ENCODE measurements at regions not wholly inside any gene's neighbourhood (a gene's known extent, or its start where the extent isn't known, plus 50 kb on each side); places are given as distances from the start of the nearest gene placed in this dataset.

- H3K4me3 ChIP-seq: no peak overlapping the region
- no peak overlapping the region for H3K27ac ChIP-seq
- 62% methylated on average over 10 of the region's 10 CpGs for WGBS, 2 donors
- H3K9me3 ChIP-seq: no peaks in the 10 kb centered on the region
- no peaks in the 10 kb centered on the region for H3K4me1 ChIP-seq
- H3K36me3 ChIP-seq: no peaks in the 10 kb centered on the region
- intact Hi-C loops (cut with DNase I): no loop called here
- H3K27me3 ChIP-seq: no peaks in the 10 kb centered on the region
- TF ChIP-seq POLR2A (IDR thresholded peaks at IDR 0.05): no peak
- TF ChIP-seq CTCF (IDR thresholded peaks at IDR 0.05): no peak
- DNase-seq: no peak
These were observed 1375.1 kb upstream of the ALCAM start for GRCh38 chr3:103991461-103992115.

- Histone ChIP-seq H3K27ac (no peak overlapping the region), H3K27me3 (no peaks in the 10 kb centered on the region), H3K9me3 (no peaks in the 10 kb centered on the region), H3K4me1 (no peaks in the 10 kb centered on the region), H3K4me3 (no peak overlapping the region), H3K36me3 (no peaks in the 10 kb centered on the region)
- DNase-seq: no peak
- intact Hi-C loops (cut with DNase I): no loop called here
- WGBS, 2 donors: 69 to 74% methylated on average over 4 to 5 of the region's 5 CpGs
- no peak for TF ChIP-seq CTCF (IDR thresholded peaks at IDR 0.05)
- TF ChIP-seq POLR2A (IDR thresholded peaks at IDR 0.05): no peak
These were observed 1374.2 kb upstream of the ALCAM start for GRCh38 chr3:103992469-103992868.

GRCh38 chr3:104004956-104005355, 1361.8 kb upstream of the ALCAM start:
- Histone ChIP-seq H3K27me3 (no peaks in the 10 kb centered on the region), H3K9me3 (no peaks in the 10 kb centered on the region), H3K4me3 (no peak overlapping the region), H3K4me1 (no peaks in the 10 kb centered on the region), H3K27ac (no peak overlapping the region), H3K36me3 (no peaks in the 10 kb centered on the region)
- no peak for DNase-seq
- WGBS, 2 donors: 82 to 85% methylated on average over 1 of the region's 1 CpG
- intact Hi-C loops (cut with DNase I): no loop called here
- no peak for TF ChIP-seq POLR2A (IDR thresholded peaks at IDR 0.05)
- TF ChIP-seq CTCF (IDR thresholded peaks at IDR 0.05): no peak

- no peaks in the 10 kb centered on the region for H3K9me3 ChIP-seq
- no peaks in the 10 kb centered on the region for H3K4me1 ChIP-seq
- TF ChIP-seq CTCF (IDR thresholded peaks at IDR 0.05) (no peak), POLR2A (IDR thresholded peaks at IDR 0.05) (no peak)
- WGBS, 2 donors: 25 to 31% methylated on average over 1 of the region's 1 CpG
- H3K27ac ChIP-seq: no peak overlapping the region
- intact Hi-C loops (cut with DNase I): no loop called here
- DNase-seq: no peak
- H3K27me3 ChIP-seq: no peaks in the 10 kb centered on the region
- no peak overlapping the region for H3K4me3 ChIP-seq
- H3K36me3 ChIP-seq: no peaks in the 10 kb centered on the region
These were observed 1360.9 kb upstream of the ALCAM start for GRCh38 chr3:104005815-104006214.

- H3K36me3 ChIP-seq: no peaks in the 10 kb centered on the region
- H3K4me3 ChIP-seq: no peak overlapping the region
- peaks cover 0 to 4% (median 0%) of the 10 kb centered on the region in 3 donors for H3K9me3 ChIP-seq
- no peaks in the 10 kb centered on the region for H3K27me3 ChIP-seq
- H3K27ac ChIP-seq: no peak overlapping the region
- intact Hi-C loops (cut with DNase I): no loop called here
- no peaks in the 10 kb centered on the region for H3K4me1 ChIP-seq
- no peak for DNase-seq
- TF ChIP-seq CTCF (IDR thresholded peaks at IDR 0.05) (no peak), POLR2A (IDR thresholded peaks at IDR 0.05) (no peak)
These were observed 1348.2 kb upstream of the ALCAM start for GRCh38 chr3:104018541-104018940.
